Fibroblast of skin of back (primary cell): ENCODE measurements at regions not wholly inside any gene's neighbourhood (a gene's known extent, or its start where the extent isn't known, plus 50 kb on each side); places are given as distances from the start of the nearest gene placed in this dataset.

Source experiments
- DNase-seq: peaks from one replicate; pipeline ENCODE4 v3.0.0-alpha.2; 2013

GRCh38 chr20:51917886-51918535 lies 115.7 kb upstream of the SALL4 start:
- no peak for DNase-seq

- no peak for DNase-seq
These were observed 113.9 kb upstream of the SALL4 start for GRCh38 chr20:51916244-51916643.

DNA sequence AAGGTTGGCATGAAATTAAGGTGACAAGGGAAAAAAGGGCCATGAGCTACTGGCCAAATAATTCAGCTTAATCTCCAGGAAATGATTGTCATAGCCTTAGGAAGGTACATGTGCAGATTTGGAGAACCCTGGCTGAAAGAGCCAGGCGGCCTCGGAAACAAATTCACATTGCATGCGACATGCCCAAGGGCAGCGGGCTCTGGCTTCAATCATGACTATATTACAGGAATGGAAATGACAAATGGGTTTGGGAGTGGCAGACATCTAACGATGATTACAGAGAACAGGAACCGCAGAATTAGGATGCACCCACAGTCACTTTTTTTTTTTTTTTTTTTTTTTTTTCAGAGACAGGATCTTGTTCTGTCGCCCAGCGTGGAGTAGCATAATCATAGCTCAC lies 112.4 kb upstream of the SALL4 start:
- no peak for DNase-seq

DNA sequence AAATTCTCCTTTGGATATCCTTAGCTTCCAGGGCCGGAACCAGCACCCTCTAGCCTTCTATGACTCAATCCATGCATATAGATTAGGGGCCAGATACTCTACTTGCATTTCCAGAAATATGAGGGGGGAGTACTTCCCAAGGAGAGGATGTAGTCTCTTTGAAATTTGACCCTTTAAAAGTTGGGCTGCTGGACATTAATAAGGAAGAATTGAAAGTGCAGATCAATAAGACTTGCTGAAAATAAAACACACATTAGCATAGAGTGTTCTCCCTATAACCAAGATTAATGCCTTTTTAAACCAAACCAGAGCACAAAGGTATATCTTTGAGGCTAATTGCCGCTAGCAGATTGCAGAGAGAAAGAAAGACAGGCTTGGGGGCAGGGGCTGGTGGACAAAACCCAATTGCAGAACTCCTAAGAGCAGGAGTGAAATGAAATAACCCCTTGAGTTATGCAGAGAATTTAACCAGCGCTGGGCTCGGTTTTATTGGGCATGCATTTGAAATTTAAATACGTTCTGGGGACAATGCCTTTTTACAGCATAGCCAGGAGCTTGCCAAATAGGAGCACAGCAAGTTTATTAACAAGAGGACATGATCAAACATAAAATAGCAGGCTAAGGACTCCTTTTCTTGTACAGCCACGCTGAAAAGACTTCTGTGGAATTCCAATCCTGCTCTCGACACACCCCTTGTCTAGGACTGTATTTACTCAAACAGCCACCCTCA lies 108.2 kb upstream of the SALL4 start:
- peak; percentile 47 for DNase-seq

DNA sequence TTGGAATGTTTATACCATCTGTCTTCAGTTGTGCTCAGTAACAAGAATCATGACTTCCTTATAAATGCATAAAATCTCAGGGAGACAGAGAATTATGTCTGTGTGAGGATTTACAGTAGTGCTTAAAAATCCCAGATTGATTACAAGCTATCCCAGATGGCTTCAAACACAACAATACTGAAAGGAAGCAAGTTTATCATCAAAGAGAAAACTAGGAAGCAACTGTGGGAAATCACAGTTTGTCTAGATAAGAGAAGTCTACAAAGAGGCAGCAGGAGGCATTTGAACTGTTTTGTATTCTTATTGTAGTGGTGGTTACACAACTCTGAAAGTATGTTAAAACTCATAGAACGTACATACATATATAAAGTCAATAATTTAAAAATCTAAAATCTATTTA lies 104.4 kb upstream of the SALL4 start:
- DNase-seq, result no peak

DNA sequence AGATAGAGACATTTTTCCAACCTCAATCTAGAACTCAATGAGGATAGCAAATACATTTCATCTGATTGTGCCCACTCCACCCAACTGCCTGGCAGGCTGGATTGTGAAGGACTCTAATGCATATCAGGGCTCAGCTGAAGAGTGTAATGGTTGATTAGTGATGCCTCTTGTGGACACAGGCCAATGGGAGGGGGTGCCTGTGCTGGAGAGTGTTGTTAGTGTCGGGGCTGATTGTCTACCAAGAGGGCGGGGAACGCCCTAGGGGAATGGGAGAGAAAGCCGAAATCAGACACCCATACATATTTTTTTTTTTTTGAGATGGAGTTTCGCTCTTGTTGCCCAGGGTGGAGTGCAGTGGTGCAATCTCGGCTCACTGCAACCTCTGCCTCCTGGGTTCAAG lies 103.7 kb upstream of the SALL4 start:
- no peak for DNase-seq

- no peak for DNase-seq
These were observed 100.6 kb upstream of the SALL4 start for GRCh38 chr20:51902933-51903332.

DNA sequence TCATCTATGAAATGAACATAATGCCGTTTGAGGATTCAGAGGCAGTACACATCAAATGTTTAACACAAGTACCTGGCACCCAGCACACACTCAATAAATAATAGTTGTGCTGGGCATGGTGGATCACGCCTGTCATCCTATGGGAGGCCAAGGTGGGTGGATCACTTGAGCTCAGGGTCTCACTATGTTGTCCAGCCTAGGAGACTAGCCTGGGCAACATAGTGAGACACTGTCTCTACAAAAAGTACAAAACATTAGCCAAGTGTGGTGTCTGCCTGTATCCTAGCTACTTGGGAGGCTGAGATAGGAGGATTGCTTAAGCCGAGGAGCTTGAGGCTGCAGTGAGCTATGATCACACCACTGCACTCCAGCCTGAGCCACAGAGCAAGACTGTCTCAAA lies 98.1 kb upstream of the SALL4 start:
- no peak for DNase-seq

- no peak for DNase-seq
These were observed 97.4 kb upstream of the SALL4 start for GRCh38 chr20:51899674-51900073.

- no peak for DNase-seq
These were observed 96.5 kb upstream of the SALL4 start for GRCh38 chr20:51898788-51899187.

- DNase-seq, result no peak
These were observed 92.3 kb upstream of the SALL4 start for GRCh38 chr20:51894619-51895018.

GRCh38 chr20:51894201-51894600 lies 91.9 kb upstream of the SALL4 start:
- DNase-seq, result no peak

DNA sequence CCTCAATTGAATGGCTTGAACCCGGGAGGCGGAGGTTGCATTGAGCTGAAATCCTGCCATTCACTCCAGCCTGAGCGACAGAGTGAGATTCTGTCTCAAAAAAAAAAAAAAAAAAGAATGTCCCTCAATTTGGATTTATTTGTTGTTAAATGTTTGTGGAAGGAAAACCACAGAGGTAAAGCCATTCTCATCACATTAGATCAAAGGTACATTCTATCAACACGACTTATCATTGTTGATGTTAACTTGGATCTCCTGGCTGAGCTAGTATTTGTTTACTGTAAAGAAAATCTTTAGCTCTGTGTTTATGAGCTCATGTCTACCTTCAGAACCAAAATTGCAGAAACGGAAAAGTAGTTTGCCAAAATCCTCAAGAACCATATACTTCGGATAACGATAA lies 91.4 kb upstream of the SALL4 start:
- no peak for DNase-seq

GRCh38 chr20:51890003-51890402 lies 87.7 kb upstream of the SALL4 start:
- DNase-seq, result no peak

- no peak for DNase-seq
These were observed 87.1 kb upstream of the SALL4 start for GRCh38 chr20:51889466-51889865.

GRCh38 chr20:51888291-51888690 lies 86.0 kb upstream of the SALL4 start:
- no peak for DNase-seq

- DNase-seq, result peak; percentile 42
These were observed 84.7 kb upstream of the SALL4 start for GRCh38 chr20:51886891-51887608.

- DNase-seq, result no peak
These were observed 84.0 kb upstream of the SALL4 start for GRCh38 chr20:51886341-51886740.

DNA sequence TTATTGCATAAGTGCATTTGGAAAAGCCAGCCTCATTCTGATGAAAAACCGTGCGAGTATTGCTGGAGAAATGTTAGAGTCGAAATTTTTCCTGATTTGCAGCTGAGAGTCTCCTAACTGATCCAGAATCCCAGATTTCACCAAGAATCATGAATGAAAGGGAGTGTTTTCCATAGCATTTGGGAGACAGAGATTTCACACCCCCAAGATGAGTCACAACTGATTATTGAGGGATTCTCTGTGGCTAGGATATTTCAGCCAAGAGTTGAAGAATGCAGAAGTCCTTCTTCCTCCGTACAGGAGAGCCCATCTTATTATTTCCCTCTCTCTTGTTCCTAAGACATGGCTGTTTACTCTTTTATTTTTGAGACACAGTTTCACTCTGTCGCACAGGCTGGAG lies 82.2 kb upstream of the SALL4 start:
- peak; percentile 53 for DNase-seq

- DNase-seq, result no peak
These were observed 77.9 kb upstream of the SALL4 start for GRCh38 chr20:51880188-51880587.

GRCh38 chr20:51876313-51876940 lies 74.1 kb upstream of the SALL4 start:
- no peak for DNase-seq

GRCh38 chr20:51873652-51874051 lies 71.3 kb upstream of the SALL4 start:
- no peak for DNase-seq

DNA sequence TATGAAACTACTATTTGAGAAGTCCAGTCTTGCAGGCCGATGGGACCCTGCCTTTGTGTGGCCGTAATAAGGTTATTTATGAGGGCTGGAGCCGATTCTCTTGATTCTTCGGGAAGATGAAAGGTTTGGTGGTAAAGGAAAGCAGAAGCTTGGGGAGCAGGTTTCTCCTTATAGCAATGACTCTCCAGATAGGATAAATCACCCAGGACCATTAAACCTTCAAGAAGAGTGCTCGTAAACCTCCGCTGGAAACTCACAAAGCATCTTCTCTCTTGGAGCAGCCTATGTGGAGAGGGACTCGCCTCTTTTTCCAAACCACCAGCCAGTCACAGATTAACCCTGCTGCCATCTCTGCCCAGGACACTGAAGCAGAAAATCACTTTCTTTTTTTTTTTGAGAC lies 69.6 kb upstream of the SALL4 start:
- no peak for DNase-seq
